HUDEP-2 (cell line): ENCODE measurements at regions not wholly inside any gene's neighbourhood (a gene's known extent, or its start where the extent isn't known, plus 50 kb on each side); places are given as distances from the start of the nearest gene placed in this dataset.

Experiments
- DNase-seq, 76 experiments: peaks; one replicate each; lab custom pipeline; 2025; ENCODE audit not compliant: unreplicated experiment in 76 of 76; lab: John Stamatoyannopoulos, UW

DNA sequence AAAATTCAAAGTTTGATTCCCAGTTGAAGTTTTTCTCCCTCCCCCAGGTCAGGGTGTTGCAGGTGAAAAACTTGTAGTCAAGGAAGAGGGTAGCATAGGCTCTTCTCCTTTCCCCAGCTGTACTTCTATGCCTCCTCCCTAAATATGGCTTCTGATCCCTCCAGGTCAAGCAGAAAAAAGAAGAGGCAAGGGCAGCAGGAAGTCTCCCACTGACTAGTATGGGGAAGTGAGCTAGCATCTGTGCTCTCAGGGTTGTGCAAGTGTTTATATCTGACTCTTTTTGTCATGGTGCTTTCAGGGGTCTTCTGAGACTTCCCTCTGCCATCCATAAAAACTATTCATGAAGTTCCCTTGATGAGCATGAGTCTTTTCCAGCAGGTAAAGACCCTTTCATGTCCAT is 76.0 kb downstream of the ATPSCKMT start:
- DNase-seq: no peak

DNA sequence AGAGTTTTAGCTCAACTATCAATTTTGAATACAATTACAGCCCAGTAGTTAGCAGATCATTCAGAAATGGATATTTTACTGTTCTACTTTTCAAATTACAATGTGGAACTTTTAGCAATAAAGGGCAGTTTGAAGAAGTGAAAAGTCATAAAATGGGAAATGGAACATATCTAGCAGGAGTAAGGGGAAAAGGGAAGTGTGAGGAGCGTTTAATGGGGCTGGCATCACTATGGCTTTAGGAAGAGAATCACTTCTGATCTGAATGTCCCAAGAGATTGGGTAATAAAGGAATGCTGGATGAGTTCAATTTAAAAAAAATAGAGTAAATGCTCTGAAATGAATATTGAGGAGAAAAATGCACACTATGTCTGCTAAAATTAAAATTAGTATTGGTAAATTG is 77.4 kb downstream of the ATPSCKMT start:
- no peak for DNase-seq

DNA sequence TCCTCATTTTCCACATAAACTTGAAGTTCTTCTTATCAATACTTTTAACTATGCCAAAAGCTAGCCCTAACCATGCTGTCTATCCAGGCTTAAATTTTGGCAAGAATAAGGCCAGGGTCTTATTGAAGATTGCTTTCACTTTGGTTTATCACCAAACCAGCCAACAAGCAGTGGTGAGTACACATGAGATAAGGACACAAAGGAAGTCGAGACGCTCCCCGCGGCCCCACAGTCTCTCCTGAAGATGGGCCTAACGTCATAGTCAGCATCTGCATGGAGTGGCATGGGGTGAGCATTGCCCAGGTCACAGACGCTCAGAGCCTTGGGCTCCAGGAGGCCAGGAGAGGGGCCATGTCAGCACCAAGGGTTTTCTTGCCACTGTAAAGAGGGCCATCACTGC is 80.3 kb downstream of the ATPSCKMT start:
- DNase-seq: peak in 6 of 76 experiments; percentile 3 to 18 (median 6)

DNA sequence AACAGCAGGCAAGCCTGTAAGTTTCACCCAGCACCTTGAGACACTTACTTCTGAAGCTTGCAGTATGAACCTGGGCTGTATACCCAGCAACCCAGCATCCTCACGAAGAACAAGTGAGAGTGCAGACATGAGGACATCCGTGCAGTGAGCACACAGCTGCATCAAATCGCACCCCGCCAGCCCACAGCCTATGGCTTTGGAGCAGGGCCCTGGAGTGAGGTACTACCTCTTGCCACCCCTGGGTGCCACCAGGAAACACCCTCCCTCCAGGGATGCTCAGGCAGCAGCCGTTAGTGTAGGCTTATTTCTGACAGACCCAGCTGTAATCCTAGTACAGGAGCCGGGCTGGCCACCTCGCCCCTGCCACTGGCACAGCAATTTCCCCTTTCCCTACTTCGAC is 81.4 kb downstream of the ATPSCKMT start:
- DNase-seq: no peak

DNA sequence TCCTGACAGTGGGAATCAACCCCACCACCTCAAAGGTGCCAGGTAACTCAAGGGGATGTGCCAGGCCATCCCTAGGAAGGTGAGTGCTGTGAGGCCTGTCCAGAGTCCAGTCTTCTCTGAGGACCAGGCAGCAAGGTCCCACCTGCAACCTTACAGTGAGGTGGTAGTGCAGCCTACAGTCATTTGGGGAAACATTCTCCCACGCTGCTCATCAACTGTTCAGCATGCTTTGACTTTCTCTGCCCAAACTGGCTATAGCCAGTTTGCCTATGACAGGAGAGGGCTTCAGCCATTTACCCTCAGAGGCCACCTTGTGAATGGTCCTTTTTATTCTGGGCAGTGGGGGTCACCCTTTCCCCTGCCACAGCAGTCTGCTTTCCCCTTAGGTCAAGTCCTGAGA is 81.9 kb downstream of the ATPSCKMT start:
- no peak for DNase-seq

DNA sequence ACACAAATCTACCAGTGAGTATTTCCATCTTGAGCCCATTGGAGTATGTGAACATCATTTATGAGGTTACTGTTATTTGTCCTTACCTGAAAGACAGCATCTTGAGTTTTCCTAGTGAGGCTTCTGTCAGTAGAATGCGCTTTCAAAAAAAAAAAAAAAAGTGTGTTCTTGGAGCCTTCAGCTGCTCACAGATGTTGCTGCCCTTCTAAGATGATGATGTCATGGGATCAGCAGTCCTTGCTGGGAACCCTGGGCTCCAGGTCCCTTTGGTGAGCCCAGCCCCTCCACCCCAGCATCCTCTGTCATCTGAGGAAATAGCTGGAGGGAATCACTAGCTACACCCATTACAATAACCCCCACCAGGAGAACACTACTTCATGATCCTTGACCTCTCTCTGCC is 83.3 kb downstream of the ATPSCKMT start:
- no peak for DNase-seq

DNA sequence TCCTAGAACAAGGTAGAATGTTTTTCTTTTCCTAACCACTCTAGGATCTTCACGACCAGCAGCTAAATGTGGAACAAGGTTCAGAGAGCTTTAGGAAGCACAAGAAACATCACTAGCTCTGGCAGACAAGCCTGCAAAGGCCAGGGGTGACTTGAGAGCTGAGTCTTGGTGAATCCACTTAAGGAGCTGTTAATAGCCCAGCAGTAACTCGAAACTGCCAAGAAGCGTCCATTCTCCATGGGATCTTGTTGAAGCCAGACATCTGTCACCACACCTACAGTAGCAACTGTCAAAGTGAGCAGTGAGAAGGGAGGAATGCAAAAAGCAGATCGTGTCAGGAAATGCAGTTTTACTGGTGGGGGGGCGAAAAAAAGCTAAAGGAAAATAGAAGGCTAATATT is 87.2 kb downstream of the ATPSCKMT start:
- no peak for DNase-seq

DNA sequence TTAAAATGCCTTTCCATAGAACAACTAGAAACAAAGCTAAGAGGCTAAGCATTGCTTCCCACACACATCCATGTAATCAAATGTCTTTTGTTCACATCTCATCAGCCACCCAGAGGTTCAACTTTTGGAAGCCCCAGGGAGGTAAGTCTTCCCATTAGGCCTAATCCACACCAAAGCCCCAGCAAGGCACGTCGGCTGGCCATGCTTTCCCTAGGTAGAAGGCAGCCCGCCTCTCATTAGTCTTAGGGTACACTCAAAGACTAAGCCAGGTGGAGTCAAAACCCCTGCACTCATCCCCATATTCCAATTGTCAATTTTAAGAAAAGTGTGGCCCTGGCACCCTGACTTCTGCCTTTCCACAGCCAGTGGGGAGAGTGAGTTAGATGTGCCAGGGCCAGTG is 87.9 kb downstream of the ATPSCKMT start:
- DNase-seq: no peak

DNA sequence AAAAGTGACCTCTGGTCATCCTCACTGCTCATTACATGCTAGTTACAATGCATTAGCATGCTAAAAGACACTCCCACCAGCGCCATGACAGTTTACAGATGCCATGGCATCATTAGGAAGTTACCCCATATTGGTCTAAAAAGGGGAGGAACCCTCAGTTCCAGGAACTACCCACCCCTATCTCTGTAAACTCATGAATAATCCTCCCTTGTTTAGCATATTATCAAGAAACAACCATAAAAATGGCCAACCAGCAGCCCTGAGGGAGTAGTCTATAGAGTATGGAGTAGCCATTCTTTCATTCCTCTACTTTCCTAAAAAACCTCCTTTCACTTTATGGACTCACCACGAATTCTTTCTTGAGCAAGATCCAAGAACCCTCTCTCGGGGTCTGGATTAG is 89.4 kb downstream of the ATPSCKMT start:
- no peak for DNase-seq

DNA sequence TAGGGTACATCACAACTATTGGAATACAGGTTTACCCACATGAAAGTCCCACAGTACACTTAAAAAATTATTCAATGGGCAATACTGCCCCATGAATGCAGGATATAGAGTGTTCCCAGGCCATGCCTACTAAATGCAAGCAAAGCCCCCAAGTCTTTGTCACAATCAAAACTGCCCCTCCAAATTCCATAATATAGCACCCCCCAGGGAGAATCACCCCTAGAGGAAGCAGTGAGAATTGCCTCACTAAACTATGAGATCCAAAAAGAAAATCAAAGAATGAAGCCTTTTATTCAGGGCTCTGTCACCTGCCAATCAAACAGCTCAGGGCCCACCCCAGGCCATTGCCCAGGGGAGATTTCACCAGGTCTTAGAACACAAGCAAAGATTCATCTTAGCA is 90.8 kb downstream of the ATPSCKMT start:
- DNase-seq: no peak

DNA sequence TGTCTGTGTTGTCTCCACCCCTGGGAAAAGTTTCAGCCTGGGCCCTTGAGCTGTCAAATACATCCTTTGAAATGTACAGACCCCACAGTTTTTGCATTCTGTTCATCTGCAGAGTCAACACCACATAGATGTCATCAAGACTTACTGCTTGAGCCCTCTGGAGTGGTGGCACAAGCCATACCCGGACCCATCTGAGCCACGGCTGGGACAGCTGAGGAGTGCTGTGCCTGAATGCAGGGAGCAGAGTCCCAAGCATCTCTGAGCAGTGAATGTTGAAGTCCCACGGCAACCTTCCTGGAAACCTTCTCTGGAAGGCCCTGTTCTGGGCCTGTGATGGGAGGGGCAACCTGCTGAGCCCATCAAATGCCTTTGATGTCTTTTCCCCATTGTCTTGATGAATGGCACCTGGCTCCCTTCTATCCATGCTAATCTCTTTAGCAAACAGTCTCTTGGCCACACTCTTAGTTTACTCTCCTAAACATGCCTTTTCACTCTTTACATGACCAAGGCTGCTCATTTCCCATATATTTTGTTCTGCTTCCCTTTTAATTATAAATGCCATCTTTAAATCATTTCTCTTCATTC is 92.5 kb downstream of the ATPSCKMT start:
- DNase-seq: no peak

DNA sequence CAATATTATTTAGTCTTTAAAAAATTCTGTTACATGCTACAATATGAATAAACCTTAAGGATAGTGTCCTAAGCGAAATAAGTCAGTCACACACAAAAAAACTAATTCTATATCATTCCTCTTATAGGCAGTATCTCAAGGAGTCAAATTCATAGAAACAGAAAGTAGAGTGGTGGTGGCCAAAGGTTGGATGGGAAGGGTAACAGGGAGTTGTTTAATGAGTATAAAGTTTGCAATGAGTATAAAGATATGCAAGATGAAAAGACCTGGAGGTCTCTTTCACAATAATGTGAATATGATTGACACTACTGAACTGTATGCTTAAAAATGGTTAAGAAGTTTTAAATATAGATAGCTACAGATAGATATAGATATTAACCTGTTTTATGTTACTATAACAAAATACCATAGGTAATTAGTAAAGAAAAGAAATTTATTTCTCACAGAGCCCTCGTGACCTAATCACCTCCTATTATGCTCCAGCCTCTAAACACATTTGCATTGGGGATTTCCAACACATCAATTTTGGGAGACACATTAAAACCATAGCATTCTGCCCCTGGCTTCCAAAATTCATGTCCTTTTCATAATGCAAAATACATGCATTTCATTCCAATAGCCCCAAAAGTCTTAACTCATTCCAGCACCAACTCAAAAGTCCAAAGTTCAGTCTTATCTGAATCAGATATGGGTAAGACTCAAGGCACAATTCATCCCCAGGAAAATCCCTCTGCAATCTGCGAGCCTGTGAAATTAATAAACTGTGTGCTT is 93.6 kb downstream of the ATPSCKMT start:
- no peak for DNase-seq

DNA sequence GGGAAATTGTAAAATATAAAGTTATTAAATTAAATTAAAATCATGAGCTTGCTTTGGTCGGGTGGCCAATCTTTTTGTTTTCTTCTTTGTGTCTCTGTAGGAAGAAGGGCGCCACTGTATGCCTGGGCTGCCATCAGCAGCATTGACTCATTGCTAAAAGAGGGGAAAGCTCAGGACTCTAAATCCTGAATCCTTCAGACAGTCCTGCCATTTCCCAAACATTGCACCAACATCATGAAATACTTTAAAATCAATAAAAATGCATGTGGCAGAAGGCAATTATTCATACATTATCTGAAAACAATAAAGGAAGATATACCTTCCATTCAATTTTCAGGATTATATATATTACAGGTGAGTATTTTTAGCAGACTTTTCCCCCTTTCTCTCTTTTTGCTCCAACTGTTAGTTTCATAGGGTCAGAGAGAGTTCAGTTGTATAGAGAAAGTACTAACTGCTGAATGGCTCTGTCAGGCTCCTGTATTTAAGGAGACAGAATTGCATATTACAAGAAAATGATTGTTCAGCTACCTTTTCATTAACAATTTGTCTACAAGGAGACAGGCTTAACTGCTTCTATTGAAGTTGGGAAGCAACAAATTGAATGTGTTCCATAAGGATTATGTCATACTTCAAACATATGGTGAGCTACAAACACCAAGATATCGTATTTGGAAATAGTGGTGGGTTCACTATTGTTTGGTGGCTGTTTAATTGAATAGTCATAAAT is 95.7 kb downstream of the ATPSCKMT start:
- no peak for DNase-seq

DNA sequence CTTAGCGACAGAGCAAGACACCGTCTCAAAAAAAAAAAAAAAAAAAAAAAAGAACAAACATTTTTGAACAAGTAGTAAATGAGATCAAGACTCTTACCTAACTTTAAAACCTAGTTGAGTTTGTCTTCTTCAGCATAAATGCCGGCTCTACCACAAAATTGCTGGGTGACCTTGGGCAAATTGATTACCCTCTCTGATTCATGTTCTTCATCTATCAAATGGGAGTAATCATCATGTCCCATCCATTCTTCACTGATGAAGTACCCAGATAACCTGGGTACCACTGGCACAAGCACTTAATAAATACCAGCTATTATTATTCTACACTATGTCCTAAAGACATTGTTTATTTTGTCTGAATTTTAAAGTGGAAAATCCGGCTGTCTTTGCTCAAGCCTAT is 96.3 kb downstream of the ATPSCKMT start:
- no peak for DNase-seq

DNA sequence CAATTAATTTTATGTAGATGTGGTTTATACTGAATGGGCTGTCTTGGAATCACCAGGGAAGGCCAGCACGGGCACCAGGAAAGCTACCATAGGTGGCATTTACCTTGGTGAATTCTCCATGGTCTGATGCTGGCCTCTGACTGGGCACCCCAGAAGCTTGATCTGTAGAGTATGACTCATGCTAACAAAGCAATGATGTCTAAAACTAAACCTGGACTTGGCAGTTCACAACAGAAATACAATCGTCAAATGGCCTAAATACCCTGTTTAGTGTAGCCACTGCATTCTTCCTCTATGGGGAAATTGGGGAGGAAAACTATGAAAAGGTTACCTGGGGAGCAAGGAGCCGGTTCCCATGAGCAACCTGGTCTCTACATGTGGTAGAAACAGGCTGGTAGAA is 98.0 kb downstream of the ATPSCKMT start:
- DNase-seq: no peak

DNA sequence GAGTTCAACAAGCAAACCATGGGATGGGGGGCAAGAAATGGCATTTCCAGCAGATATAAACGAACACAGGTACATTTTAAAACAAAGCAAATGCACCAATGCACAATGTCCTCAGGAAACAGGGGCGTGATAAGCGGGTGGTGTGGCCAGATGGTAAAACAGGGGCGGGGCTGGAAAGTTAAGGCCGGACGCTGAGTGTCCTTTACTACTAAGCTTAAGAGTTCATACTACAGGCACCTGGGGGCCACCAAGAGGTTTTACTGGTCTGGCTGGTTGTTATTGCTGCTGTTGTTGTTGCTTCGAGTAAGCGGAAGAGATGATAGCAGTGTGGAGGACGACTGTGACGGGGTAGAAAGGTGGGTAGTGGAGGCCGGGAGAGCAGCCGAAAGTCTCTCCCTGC is 99.8 kb downstream of the ATPSCKMT start:
- DNase-seq: no peak

DNA sequence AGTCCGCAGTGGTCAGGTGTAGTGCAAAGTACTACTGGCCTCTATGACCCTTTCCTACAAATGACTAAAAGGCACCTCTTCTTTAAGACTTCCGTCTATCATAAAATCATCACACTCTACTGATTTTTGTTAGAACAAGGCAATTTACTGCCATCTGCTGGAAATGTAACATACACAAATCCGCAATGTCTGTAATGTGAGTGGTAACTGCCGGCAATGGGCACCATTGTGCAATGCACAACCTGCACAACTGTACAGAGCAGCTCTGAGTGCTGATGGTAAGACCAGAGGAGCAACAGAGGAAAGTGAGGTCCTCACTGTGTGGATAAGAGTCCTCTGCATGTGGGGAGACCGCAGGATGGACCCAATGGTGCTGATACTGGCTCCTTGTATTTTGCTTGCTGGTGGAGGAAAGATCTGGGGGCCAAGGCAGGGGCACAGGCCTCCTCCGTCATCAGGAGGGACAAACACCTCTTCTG is 103.7 kb downstream of the ATPSCKMT start:
- DNase-seq: peak in 7 of 76 experiments; percentile 4 to 29 (median 11)

DNA sequence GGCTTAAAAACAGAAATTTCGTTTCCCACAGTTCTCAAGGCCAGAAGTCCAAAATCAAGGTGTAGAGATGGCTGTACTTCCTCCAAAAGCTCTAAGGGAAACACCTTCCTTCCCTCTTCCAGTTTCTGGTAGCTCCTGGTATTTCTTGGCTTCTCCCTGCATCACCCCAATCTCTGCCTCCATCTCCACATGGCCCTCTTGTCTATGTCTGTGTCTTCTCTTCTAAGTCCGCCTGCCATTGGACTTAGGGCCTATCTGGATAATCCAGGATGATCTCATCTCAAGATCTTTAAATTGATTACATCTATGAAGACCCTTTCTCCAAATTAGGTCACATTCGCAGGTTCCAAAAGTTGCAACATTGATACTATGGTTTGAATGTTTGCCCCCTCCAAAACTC is 105.6 kb downstream of the ATPSCKMT start:
- DNase-seq: no peak

DNA sequence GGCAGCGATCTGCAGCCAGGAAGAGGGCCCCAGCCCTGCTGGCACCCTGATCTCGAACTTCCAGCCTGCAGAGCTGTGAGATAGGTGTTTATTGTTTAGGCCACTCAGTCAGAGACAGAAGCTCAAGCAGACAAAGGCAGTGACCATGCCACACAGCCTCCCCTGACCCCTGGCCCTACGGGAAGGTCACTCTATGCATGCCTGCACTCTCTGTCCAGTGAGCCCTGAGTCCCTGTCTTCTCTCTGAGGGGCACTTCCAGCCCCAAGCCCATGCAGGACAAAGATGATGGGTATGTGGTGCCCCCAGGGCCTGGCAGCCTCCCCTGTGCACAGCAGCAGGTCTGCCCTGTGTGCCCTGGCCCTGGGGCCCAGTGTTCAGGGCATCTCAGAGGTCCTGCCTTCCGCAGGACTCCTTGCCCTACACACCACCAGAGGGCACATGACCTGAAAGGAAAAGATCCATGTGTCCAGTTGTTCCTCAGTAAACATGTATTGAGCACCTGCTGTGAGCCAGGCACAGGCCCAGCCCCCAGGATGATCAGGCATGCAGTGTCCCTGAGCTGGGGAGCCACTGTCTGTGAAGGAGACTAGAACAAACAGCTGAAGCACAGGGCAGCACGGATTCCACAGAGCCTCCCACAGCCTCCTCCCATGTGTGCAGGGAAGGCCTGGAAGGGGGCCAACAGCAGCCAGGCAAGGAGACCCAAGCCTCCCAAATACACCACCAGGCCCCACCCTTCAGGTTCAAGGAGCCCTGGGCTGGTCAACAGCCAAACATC is 109.3 kb downstream of the ATPSCKMT start:
- peak in 4 of 76 experiments; percentile 2 to 9 (median 4) for DNase-seq

DNA sequence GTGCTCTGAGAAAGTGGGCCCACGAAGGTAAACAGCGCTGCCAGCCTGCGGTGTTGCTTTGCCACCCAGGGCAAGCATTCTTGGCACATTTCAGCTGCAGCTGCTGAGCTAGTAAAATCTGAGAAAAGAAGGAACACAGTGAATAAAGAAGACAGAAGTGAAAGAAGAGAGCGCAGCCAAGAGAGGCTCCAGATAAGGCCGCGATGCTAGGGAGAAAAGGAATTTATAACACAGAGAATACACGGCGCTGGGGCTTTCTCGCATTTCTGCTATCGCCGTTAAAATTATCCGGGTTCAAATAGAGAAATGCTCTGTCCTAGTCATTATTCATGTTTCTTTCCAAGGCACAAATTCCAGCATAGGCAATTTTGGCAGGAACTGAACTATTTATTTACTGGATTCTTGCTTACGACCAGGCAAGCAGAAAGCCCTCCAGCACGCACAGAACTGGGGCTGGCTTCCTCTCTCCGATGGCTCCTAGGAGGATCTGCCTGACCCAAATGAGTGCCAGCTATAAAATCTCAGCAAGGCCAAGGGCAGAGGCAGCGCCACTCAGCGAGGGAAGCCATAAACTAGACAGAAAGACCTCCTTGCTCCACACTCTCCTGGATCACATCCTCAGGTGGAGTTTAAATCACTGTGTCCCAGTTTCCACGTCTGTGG is 111.2 kb downstream of the ATPSCKMT start:
- DNase-seq: no peak
